ENCODE measurements at regions not wholly inside any gene's neighbourhood (a gene's known extent, or its start where the extent isn't known, plus 50 kb on each side); places are given as distances from the start of the nearest gene placed in this dataset.
"Not testable (repeated sequence)": the region's sequence is repeated elsewhere in the genome, so short reads cannot be mapped to it uniquely, and the experiment has no call there.

DNA sequence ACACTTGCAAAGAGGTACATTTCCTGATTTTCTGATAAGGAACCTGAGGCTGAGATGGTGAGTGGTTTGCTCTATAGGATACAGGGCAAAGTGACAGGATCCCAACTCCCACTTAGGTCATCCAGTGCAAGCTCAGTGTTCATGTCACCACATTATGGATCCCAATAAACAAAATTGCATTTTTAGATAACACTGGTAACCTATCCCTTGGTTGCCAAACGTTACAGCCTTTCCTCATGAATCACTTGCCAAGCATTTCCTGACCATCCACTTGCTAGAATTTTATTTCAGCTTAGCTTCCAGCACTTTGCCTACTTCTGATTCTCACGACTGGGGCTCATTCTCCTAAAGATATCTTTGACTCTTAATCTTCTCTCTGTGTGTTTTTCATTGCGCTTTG lies 131.4 kb upstream of the ODAD2 start:
- DNase-seq, result no peak

GRCh38 chr10:28127881-28128280 lies 129.0 kb upstream of the ODAD2 start:
- no peak for DNase-seq

DNA sequence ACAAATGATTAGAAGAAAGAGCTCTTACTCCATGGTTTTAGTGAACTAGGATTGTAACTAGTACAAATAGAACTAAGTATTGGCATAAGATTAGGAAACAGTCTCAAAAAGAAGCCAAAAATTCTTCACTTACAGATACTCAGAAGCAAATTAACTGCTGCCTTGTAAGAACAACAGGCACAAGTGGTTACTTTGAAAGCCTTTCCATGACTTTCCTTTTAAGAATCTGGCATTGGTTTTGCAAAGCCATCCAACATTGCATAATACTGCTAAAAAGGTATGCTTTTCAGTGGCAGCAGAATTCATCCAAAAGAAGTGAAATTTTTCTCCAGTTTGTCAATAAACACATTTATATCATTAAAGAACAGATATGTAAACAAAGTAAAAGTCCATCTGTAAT lies 126.8 kb upstream of the ODAD2 start:
- DNase-seq, result no peak

DNA sequence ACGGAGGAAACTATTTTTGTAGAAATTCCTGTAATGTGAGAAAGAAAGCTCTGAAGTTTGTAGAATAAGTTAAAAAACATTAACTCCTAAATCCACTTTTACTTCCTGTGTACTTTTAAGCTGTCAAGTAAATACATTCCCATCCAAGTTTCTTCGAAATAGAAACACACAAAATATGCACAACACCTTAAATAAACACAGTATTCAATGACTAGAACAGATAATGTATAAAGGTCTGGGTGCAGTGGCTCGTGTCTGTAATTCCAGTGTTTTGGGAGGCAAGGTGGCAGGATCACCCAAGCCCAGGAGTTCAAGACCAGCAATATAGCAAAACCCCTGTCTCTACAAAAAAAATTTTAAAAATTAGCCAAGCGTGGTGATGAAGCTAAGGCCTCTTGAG lies 121.9 kb upstream of the ODAD2 start:
- no peak for DNase-seq

DNA sequence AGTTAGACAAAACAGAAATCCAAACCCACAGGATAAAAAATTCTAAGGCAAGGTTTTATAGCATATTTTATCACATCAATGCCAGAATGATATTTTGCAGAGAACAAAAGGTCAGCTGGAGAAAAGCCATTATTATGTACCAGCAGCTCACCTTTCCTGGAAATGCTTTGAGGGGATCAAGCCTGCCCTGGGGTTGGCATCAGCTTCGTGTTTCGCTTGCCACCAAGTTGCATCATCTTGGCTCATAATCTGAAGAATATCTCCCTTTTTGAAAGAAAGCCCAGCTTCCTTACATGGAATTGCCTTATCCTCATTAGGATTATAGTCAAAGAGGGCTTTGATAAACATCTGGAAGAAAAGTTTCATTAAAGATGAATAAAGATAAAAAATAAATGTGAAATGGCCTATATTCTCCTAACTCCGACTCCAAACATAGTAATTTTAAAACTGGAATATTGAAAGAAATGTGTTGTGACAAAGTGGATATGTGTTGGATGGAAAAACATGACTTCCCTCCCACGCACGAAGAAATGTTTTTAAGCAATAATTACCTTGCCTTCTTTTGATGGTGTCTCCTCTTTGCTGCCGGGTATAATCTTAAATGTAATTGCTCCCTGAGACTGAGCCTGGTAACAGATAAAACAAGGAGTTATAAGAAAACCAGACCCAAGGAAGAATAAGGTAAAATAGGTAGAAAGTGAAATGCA lies 121.3 kb upstream of the ODAD2 start:
- no peak for DNase-seq

- DNase-seq, result no peak
Observed at GRCh38 chr10:28118985-28119628, 120.2 kb upstream of the ODAD2 start.

- no peak for DNase-seq
Observed at GRCh38 chr10:28113202-28113601, 114.3 kb upstream of the ODAD2 start.

DNA sequence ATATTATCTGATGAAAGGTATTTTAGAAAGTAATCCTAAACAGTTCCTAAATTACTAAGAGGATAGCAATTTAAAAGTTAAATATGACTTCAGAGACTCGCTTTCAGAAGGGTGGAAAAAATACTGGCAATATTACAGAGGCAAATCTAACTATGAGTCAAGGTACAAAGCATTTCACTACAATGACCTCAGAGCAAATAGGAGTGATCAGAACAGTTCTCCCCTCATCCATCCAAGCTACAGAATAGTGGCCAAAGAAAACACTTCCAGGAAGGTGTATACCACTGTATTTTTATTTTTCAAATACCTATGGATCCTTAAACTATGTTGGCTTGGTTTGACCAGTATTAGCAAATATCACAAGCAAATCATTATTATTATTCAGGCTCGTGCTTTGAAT lies 112.8 kb upstream of the ODAD2 start:
- DNase-seq, result no peak

- no peak for DNase-seq
Observed at GRCh38 chr10:28105561-28105960, 106.7 kb upstream of the ODAD2 start.

- no peak for DNase-seq
Observed at GRCh38 chr10:28097633-28098032, 98.8 kb upstream of the ODAD2 start.

GRCh38 chr10:28095791-28096378 lies 97.0 kb upstream of the ODAD2 start:
- DNase-seq, result no peak

- DNase-seq, result no peak
Observed at GRCh38 chr10:28094121-28094520, 95.2 kb upstream of the ODAD2 start.

- DNase-seq, result no peak
Observed at GRCh38 chr10:28091913-28092312, 93.0 kb upstream of the ODAD2 start.

- no peak for DNase-seq
Observed at GRCh38 chr10:28090506-28090905, 91.6 kb upstream of the ODAD2 start.

DNA sequence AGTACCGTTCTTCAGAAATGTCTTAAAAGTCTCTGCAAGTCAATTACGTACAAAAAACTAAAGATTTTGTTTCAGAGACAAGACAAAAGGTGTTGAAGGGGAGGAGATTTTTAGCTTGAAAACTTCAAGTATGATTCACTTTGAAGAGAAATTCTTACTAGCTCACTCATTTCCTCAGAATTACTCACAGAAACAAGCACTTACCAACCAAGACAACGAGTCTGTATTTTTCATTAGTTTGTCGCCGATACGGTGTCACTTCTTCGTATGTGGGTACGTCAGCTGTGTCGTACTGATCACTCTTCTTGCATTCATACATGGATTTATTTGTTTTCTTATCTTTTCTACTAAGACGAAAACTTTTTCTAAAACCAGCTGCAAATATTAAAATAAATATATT lies 90.6 kb upstream of the ODAD2 start:
- no peak for DNase-seq

GRCh38 chr10:28087661-28088351 lies 88.9 kb upstream of the ODAD2 start:
- no peak for DNase-seq

- not testable (repeated sequence) for DNase-seq
Observed at GRCh38 chr10:28085760-28086159, 86.9 kb upstream of the ODAD2 start.

GRCh38 chr10:28082885-28083284 lies 84.0 kb upstream of the ODAD2 start:
- DNase-seq, result no peak

GRCh38 chr10:28082316-28082715 lies 83.4 kb upstream of the ODAD2 start:
- DNase-seq, result no peak

DNA sequence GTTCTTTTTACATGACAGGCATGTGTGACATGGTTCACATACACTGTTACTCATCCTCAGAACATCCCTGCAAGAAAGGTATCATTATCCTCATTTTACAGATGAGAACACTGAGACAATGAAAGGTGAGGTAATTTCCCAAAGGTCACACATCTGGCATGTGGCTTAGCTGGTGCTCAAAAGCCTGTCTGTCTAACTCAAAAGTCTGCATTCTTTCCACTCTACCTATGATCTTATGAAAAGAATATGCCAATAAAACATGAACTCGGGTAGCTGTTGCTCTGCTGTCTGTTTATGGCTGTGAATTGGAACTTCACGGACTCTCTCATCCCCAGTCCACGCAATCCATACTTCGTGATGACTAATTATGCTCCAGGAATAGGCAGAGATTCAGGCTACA lies 79.0 kb upstream of the ODAD2 start:
- DNase-seq, result no peak

DNA sequence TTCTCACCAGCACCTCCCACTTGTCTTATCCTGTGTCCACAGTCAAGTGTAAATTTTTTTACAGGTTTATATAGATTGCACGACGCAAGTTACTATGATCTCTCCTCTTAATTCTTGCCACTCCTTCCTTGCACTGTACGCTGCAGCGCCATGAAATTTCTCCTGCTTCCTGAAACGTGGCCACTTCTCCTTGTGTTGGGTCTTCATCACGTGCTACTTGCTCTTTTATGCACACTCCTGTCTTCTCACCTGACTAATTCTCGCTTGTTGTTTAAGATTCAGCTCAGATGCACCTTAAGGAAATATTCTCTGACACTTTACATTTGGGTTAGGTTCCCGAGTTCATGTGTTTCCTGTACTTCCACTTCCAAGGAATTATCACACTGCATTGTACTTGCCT lies 76.5 kb upstream of the ODAD2 start:
- DNase-seq, result no peak

GRCh38 chr10:28072573-28072972 lies 73.7 kb upstream of the ODAD2 start:
- DNase-seq, result no peak

- no peak for DNase-seq
Observed at GRCh38 chr10:28060031-28060607, 61.2 kb upstream of the ODAD2 start.

DNA sequence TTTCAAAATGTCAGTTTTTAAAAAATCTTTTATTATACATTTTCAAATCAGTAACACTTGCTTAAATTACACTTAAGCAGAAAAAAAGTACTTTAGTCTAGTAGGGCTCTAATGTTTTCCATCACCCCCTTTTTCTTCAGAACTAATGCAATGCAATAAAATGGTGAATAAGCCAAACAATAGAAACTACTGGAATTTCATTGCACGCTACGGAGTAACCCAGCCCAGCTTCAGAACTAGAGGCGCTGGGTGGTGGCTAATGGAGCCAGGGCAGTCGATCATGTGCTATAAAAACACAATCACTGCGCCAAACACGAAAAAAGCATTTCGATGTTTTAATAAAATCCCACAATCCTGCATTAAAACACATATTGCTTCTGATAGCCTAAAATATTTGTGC lies 59.9 kb upstream of the ODAD2 start:
- no peak for DNase-seq

Data from femur (tissue), 1 donor.